ENCODE measurements at regions not wholly inside any gene's neighbourhood (a gene's known extent, or its start where the extent isn't known, plus 50 kb on each side); places are given as distances from the start of the nearest gene placed in this dataset.
A peak's percentile ranks its signal among the peaks of the same experiment; 100 is the strongest.

DNA sequence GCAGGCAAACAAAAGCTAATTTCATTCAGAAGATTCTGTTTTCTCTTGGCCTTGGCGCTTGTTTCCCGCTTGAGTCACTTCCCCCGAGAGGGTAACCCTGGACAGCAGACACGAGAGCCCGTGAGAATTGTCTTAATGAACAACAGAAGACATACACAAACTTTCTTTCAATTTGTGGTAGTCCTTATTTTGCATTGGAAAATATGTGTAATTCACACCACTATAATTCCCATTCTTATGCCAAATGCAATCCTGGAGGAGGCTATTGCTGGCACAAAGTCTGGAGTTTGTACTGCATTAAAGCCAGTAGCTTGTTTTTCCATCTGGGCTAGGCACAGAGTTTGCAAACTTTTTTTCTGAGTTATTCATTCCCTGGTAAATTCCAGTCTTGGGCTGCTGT lies 109.8 kb upstream of the IVNS1ABP start:
- TF ChIP-seq, protein P1, sequence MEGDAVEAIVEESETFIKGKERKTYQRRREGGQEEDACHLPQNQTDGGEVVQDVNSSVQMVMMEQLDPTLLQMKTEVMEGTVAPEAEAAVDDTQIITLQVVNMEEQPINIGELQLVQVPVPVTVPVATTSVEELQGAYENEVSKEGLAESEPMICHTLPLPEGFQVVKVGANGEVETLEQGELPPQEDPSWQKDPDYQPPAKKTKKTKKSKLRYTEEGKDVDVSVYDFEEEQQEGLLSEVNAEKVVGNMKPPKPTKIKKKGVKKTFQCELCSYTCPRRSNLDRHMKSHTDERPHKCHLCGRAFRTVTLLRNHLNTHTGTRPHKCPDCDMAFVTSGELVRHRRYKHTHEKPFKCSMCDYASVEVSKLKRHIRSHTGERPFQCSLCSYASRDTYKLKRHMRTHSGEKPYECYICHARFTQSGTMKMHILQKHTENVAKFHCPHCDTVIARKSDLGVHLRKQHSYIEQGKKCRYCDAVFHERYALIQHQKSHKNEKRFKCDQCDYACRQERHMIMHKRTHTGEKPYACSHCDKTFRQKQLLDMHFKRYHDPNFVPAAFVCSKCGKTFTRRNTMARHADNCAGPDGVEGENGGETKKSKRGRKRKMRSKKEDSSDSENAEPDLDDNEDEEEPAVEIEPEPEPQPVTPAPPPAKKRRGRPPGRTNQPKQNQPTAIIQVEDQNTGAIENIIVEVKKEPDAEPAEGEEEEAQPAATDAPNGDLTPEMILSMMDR (IDR thresholded peaks at IDR 0.05; ENCODE audit: borderline replicate concordance): no peak
- Histone ChIP-seq H3K27ac (replicated peaks) (peak overlapping the region; percentile 71), H3K4me1 (peaks cover 6% of the 10 kb centered on the region)

DNA sequence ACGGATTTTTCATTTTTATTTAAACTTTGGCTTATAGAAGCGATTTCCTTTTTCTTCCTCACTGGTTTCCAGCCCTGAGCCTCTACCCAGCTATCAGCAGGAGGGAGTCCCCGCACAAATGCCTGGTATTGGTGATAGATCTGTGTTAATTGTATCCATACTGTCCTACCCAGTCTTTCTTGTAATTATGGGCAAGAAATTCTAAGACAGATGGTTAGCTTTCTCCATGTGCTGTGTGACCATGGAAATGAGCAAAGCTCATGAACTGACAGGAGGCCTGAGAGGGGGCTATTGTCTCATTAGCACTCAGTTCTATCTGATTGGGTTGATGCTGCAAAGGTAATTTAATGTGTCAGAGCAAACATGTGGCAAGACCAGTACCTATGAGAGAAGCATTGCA lies 108.1 kb upstream of the IVNS1ABP start:
- intact Hi-C loops (cut with micrococcal nuclease): no loop called here
- no peak for DNase-seq
- H3K36me3 ChIP-seq: no peaks in the 10 kb centered on the region
- no peak overlapping the region for H3K27ac ChIP-seq (replicated peaks)
- H3K27me3 ChIP-seq (ENCODE audit: low read depth): no peaks in the 10 kb centered on the region
- H3K9me3 ChIP-seq (replicated peaks): no peaks in the 10 kb centered on the region
- TF ChIP-seq, protein P1 (IDR thresholded peaks at IDR 0.05; ENCODE audit: borderline replicate concordance): no peak
- no peak overlapping the region for H3K4me3 ChIP-seq
- H3K4me1 ChIP-seq: peaks cover 6% of the 10 kb centered on the region

More for the DNA sequence above, 109.8 kb upstream of the IVNS1ABP start:
- H3K36me3 ChIP-seq: no peaks in the 10 kb centered on the region
- intact Hi-C loops (cut with micrococcal nuclease): no loop called here
- no peak overlapping the region for H3K4me3 ChIP-seq
- H3K9me3 ChIP-seq (replicated peaks): no peaks in the 10 kb centered on the region
- H3K27me3 ChIP-seq (ENCODE audit: low read depth): no peaks in the 10 kb centered on the region
- peak; percentile 25 for DNase-seq

DNA sequence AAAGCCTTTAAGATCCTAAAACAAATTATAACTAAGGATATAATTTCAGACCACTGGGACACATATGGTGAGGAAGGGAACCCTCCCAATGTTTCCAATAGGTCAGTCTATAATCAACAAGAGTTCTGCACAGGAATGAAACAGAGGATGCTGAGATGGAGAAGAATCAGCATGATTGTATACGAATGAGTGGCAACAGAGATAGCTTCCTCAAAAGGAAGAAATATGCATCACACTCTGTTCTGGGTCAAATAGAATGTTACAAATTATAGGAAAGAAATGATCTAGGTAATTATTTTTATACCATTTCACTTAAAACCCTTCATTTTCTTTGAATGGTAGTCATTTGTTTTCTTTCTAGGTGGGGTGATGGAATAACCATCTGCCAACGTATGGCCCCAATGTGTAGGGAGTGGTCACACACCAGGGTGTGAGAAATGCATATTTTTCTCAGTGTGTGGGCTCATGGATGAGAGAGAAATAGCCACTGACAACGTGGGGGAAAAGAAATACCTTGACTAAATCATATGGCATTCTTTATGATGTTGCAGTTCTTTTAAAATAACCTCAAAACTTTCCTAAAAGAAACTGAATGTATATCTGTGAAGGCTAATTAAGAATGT lies 104.6 kb upstream of the IVNS1ABP start:
- no peaks in the 10 kb centered on the region for H3K4me1 ChIP-seq
- no peaks in the 10 kb centered on the region for H3K9me3 ChIP-seq (replicated peaks)
- TF ChIP-seq, protein P1 (IDR thresholded peaks at IDR 0.05; ENCODE audit: borderline replicate concordance): no peak
- H3K36me3 ChIP-seq: no peaks in the 10 kb centered on the region
- intact Hi-C loops (cut with micrococcal nuclease): no loop called here
- DNase-seq: no peak
- no peaks in the 10 kb centered on the region for H3K27me3 ChIP-seq (ENCODE audit: low read depth)
- H3K27ac ChIP-seq (replicated peaks): no peak overlapping the region
- H3K4me3 ChIP-seq: no peak overlapping the region

DNA sequence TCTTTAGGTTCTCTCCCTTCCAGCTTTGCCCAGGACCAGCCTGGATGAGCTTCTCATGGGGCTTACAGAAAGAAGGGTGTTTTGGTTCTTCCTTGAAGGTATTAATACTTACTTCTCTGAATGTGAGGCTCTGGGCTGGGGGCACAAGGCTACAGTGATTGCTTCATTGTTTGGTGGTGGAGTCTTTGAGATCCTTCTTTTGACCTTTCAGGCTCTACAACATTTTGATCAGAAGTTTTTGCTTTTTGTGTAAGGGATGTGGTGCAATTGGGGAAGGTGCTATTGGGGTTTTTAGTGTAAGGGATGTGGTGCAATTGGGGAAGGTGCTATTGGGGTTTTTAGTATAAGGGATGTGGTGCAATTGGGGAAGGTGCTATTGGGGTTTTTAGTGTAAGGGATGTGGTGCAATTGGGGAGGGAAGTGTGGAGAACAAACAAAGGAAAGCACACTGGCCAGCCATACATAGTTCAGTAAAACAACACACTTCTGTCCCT lies 103.6 kb upstream of the IVNS1ABP start:
- intact Hi-C loops (cut with micrococcal nuclease): no loop called here
- no peaks in the 10 kb centered on the region for H3K9me3 ChIP-seq (replicated peaks)
- no peak overlapping the region for H3K27ac ChIP-seq (replicated peaks)
- H3K27me3 ChIP-seq (ENCODE audit: low read depth): no peaks in the 10 kb centered on the region
- H3K4me1 ChIP-seq: no peaks in the 10 kb centered on the region
- TF ChIP-seq, protein P1 (IDR thresholded peaks at IDR 0.05; ENCODE audit: borderline replicate concordance): no peak
- DNase-seq: no peak
- H3K4me3 ChIP-seq: no peak overlapping the region
- no peaks in the 10 kb centered on the region for H3K36me3 ChIP-seq

DNA sequence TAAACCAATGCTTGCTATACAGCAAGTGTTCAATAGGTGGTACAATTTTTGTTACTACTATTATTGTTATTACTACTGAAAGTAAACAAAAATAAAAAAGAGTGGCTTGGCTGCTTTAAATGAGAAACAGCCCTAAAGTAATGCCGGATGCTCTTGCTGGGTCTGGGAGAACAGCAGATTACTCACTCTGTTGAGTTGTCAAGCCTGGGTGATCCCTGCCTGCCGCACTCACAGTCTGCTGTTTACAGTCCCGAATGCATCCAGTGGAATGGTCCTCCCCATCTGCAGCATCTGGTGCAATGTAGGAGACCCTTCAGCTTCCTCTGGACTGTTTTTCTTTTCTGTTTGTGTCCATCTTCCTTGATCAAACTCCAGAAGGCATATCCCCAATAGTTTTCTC lies 102.7 kb upstream of the IVNS1ABP start:
- intact Hi-C loops (cut with micrococcal nuclease): no loop called here
- no peaks in the 10 kb centered on the region for H3K36me3 ChIP-seq

More for the DNA sequence above, 102.7 kb upstream of the IVNS1ABP start:
- no peak for DNase-seq
- Histone ChIP-seq H3K27me3 (ENCODE audit: low read depth) (no peaks in the 10 kb centered on the region), H3K4me1 (no peaks in the 10 kb centered on the region), H3K4me3 (no peak overlapping the region), H3K9me3 (replicated peaks) (no peaks in the 10 kb centered on the region), H3K27ac (replicated peaks) (no peak overlapping the region)
- TF ChIP-seq, protein P1 (IDR thresholded peaks at IDR 0.05; ENCODE audit: borderline replicate concordance): no peak
